Femur (tissue), 1 donor: ENCODE measurements at regions not wholly inside any gene's neighbourhood (a gene's known extent, or its start where the extent isn't known, plus 50 kb on each side); places are given as distances from the start of the nearest gene placed in this dataset.
"Not testable (repeated sequence)": the region's sequence is repeated elsewhere in the genome, so short reads cannot be mapped to it uniquely, and the experiment has no call there.

Experiments used
- DNase-seq: peaks from one replicate; pipeline ENCODE4 v3.0.0-alpha.2; 2017

GRCh38 chr11:3437441-3437840 lies 58.5 kb upstream of the ZNF195 start:
- DNase-seq = not testable (repeated sequence)

GRCh38 chr11:3434976-3435375 lies 56.0 kb upstream of the ZNF195 start:
- no peak for DNase-seq

GRCh38 chr11:3429191-3429590 lies 50.2 kb upstream of the ZNF195 start:
- not testable (repeated sequence) for DNase-seq
